MM.1S (cell line): ENCODE measurements at regions not wholly inside any gene's neighbourhood (a gene's known extent, or its start where the extent isn't known, plus 50 kb on each side); places are given as distances from the start of the nearest gene placed in this dataset.
"Not testable (repeated sequence)": the region's sequence is repeated elsewhere in the genome, so short reads cannot be mapped to it uniquely, and the experiment has no call there.

ENCODE experiments used
- DNase-seq: peaks from one replicate; pipeline ENCODE4 v3.0.0-alpha.2; 2015
- H2AFZ ChIP-seq: fragments of 300-600 bp; sonication (generic); 2 replicates; pipeline ENCODE4 v1.6.0; 2016; ENCODE audit warnings: antibody characterized with exemption, low read length
- H3F3A ChIP-seq: fragments of 300-600 bp; sonication (generic); 2 replicates; pipeline ENCODE4 v1.6.1; 2016; ENCODE audit warnings: mild to moderate bottlenecking, antibody characterized with exemption, low read length, moderate library complexity, mixed read lengths; ENCODE audit not compliant: insufficient read depth
- H3K27ac ChIP-seq: fragments of 300-600 bp; sonication (generic); 2 replicates; pipeline ENCODE4 v1.5.1; 2016; ENCODE audit warnings: mild to moderate bottlenecking, low read length
- H3K27me3 ChIP-seq: fragments of 300-600 bp; sonication (generic); replicated peaks from 2 replicates; pipeline ENCODE4 v1.6.0; 2016; ENCODE audit warnings: low read length; ENCODE audit not compliant: insufficient read depth
- H3K36me3 ChIP-seq: fragments of 300-600 bp; sonication (generic); replicated peaks from 2 replicates; pipeline ENCODE4 v1.6.1; 2016; ENCODE audit warnings: mild to moderate bottlenecking, low read length, mixed read lengths; ENCODE audit not compliant: insufficient read depth
- H3K4me1 ChIP-seq: fragments of 300-600 bp; sonication (generic); 2 replicates; pipeline ENCODE4 v1.6.1; 2016; ENCODE audit warnings: low read length, mixed read lengths
- H3K4me2 ChIP-seq: fragments of 300-600 bp; sonication (generic); 2 replicates; pipeline ENCODE4 v1.6.0; 2016; ENCODE audit warnings: low read depth, low read length
- H3K4me3 ChIP-seq: fragments of 300-600 bp; sonication (generic); 2 replicates; pipeline ENCODE4 v1.5.1; 2016; ENCODE audit warnings: low read length, mixed read lengths
- H3K79me2 ChIP-seq: fragments of 300-600 bp; sonication (generic); 2 replicates; pipeline ENCODE4 v1.6.1; 2016; ENCODE audit warnings: mixed run types, low read length, mixed read lengths
- H3K9ac ChIP-seq: fragments of 300-600 bp; sonication (generic); 2 replicates; pipeline ENCODE4 v1.6.1; 2016; ENCODE audit warnings: low read length, mixed read lengths
- H3K9me2 ChIP-seq: fragments of 300-600 bp; sonication (generic); replicated peaks from 2 replicates; pipeline ENCODE4 v1.6.1; 2016; ENCODE audit warnings: mild to moderate bottlenecking, low read length, mixed read lengths; ENCODE audit not compliant: insufficient read depth
- H3K9me3 ChIP-seq: fragments of 300-600 bp; sonication (generic); replicated peaks from 2 replicates; pipeline ENCODE4 v1.6.1; 2016; ENCODE audit warnings: mild to moderate bottlenecking, low read length, mixed read lengths; ENCODE audit not compliant: insufficient read depth
- H4K20me1 ChIP-seq: fragments of 300-600 bp; sonication (generic); 2 replicates; pipeline ENCODE4 v1.6.1; 2016; ENCODE audit warnings: mild to moderate bottlenecking, low read length, moderate library complexity, mixed read lengths; ENCODE audit not compliant: insufficient read depth
- EZH2 ChIP-seq: fragments of 300-600 bp; sonication (generic); optimal IDR thresholded peaks from 2 replicates; pipeline ENCODE3; 2017; ENCODE audit warnings: low read depth, mild to moderate bottlenecking, antibody characterized with exemption, low read length, mixed read lengths
- EZH2phosphoT487 ChIP-seq: fragments of 300-600 bp; sonication (generic); IDR thresholded peaks from 2 replicates; pipeline ENCODE4 v1.6.1; 2018; ENCODE audit warnings: antibody characterized with exemption, low read length
- TF ChIP-seq, protein P1 (sequence below): fragments of 300-600 bp; sonication (generic); IDR thresholded peaks from 2 replicates; pipeline ENCODE4 v1.5.1; 2016; ENCODE audit warnings: antibody characterized with exemption, low read length, mixed read lengths

DNA sequence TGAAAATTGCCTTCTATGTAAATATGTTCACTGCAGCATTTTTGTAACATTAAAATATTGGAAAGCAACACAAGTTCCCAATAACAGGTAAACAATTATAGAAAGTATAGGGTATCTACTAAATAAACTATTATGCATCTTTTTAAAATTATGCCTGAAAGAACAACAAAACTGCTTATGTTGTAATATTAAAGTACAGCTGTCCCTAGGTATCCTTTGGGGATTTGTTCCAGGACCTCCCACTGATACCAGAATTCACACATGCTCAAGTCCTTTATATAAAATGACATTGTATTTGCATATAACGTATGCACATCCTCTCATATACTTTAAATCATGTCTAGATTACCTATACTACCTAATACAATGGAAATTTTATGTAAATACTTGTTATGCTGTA lies 121.8 kb upstream of the TNFSF4 start:
- Histone ChIP-seq H3K4me1 (no peaks in the 10 kb centered on the region; the same call in 1 of the 2 replicates), H3K9me3 (no peaks in the 10 kb centered on the region), H3K4me2 (no peak overlapping the region), H3K9me2 (no peaks in the 10 kb centered on the region), H3K27me3 (no peaks in the 10 kb centered on the region), H3K27ac (no peak overlapping the region), H3K79me2 (no peaks in the 10 kb centered on the region), H3K36me3 (no peaks in the 10 kb centered on the region), H3F3A (no peaks in the 10 kb centered on the region), H2AFZ (no peak overlapping the region), H3K4me3 (no peak overlapping the region), H3K9ac (no peak overlapping the region), H4K20me1 (no peaks in the 10 kb centered on the region)
- no peak for DNase-seq
- TF ChIP-seq EZH2phosphoT487: no peak
- TF ChIP-seq EZH2: no peak
- TF ChIP-seq, protein P1, sequence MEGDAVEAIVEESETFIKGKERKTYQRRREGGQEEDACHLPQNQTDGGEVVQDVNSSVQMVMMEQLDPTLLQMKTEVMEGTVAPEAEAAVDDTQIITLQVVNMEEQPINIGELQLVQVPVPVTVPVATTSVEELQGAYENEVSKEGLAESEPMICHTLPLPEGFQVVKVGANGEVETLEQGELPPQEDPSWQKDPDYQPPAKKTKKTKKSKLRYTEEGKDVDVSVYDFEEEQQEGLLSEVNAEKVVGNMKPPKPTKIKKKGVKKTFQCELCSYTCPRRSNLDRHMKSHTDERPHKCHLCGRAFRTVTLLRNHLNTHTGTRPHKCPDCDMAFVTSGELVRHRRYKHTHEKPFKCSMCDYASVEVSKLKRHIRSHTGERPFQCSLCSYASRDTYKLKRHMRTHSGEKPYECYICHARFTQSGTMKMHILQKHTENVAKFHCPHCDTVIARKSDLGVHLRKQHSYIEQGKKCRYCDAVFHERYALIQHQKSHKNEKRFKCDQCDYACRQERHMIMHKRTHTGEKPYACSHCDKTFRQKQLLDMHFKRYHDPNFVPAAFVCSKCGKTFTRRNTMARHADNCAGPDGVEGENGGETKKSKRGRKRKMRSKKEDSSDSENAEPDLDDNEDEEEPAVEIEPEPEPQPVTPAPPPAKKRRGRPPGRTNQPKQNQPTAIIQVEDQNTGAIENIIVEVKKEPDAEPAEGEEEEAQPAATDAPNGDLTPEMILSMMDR: no peak

- Histone ChIP-seq H3K36me3 (no peaks in the 10 kb centered on the region), H2AFZ (no peak overlapping the region), H3K27me3 (no peaks in the 10 kb centered on the region), H4K20me1 (no peaks in the 10 kb centered on the region), H3K9ac (no peak overlapping the region), H3K9me3 (no peaks in the 10 kb centered on the region), H3K79me2 (no peaks in the 10 kb centered on the region), H3F3A (no peaks in the 10 kb centered on the region), H3K4me2 (0 out of 2 replicates have a peak overlapping the region, but pooled peaks have one; percentile 7), H3K4me1 (no peaks in the 10 kb centered on the region; the same call in 1 of the 2 replicates), H3K9me2 (no peaks in the 10 kb centered on the region), H3K27ac (no peak overlapping the region), H3K4me3 (no peak overlapping the region)
- no peak for TF ChIP-seq EZH2phosphoT487
- TF ChIP-seq EZH2: no peak
- TF ChIP-seq, protein P1: no peak
- DNase-seq: no peak
Measured at GRCh38 chr1:173329726-173330125, 122.6 kb upstream of the TNFSF4 start.

- H3K79me2 ChIP-seq: no peaks in the 10 kb centered on the region
- no peaks in the 10 kb centered on the region; the same call in 1 of the 2 replicates for H3K4me1 ChIP-seq
- H4K20me1 ChIP-seq: no peaks in the 10 kb centered on the region
- no peak overlapping the region for H2AFZ ChIP-seq
- DNase-seq: peak; percentile 44
- no peak overlapping the region for H3K27ac ChIP-seq
- TF ChIP-seq, protein P1: no peak
- TF ChIP-seq EZH2phosphoT487: no peak
- no peak for TF ChIP-seq EZH2
- no peaks in the 10 kb centered on the region for H3K27me3 ChIP-seq
- H3K9ac ChIP-seq: no peak overlapping the region
- H3K9me3 ChIP-seq: no peaks in the 10 kb centered on the region
- no peaks in the 10 kb centered on the region for H3K9me2 ChIP-seq
- 0 out of 2 replicates have a peak overlapping the region, but pooled peaks have one; percentile 7 for H3K4me2 ChIP-seq
- H3F3A ChIP-seq: no peaks in the 10 kb centered on the region
- H3K36me3 ChIP-seq: no peaks in the 10 kb centered on the region
- no peak overlapping the region for H3K4me3 ChIP-seq
Measured at GRCh38 chr1:173330149-173330951, 123.2 kb upstream of the TNFSF4 start.

DNA sequence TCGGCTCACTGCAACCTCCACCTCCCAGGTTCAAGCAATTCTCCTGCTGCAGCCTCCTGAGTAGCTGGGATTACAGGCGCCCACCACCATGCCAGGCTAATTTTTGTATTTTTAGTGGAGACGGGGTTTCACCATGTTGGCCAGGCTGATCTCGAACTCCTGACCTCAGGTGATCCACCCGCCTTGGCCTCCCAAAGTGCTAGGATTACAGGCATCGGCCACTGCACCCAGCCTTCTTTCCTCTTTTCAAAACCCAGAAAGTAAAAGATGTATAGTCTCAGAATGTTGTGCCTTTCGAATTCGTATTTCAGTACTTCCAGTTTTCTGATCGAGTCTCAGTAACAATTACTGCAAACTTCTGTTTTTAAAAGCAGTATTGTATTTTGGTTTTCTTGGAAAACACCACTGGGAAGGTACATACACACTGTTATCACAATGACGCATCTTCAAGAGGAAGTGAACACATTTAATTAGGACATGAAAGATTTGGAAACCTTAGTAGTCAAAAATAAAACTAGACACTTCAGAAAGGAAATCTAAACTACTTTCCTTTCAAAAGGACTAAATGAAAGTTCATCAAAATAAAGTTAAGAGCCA lies 123.9 kb upstream of the TNFSF4 start:
- H3K4me2 ChIP-seq: peak overlapping the region; percentile 5; the same call in 1 of the 2 replicates
- not testable (repeated sequence) for H4K20me1 ChIP-seq, H3F3A ChIP-seq, H3K36me3 ChIP-seq, DNase-seq, H3K9me2 ChIP-seq, H2AFZ ChIP-seq, H3K4me1 ChIP-seq, H3K9ac ChIP-seq, H3K27ac ChIP-seq, H3K79me2 ChIP-seq, H3K9me3 ChIP-seq, H3K4me3 ChIP-seq, H3K27me3 ChIP-seq
